Breast epithelium (tissue), 4 donors: ENCODE measurements at regions not wholly inside any gene's neighbourhood (a gene's known extent, or its start where the extent isn't known, plus 50 kb on each side); places are given as distances from the start of the nearest gene placed in this dataset.

Experiments used
- DNase-seq, 2 donors: peaks; one replicate each; pipeline ENCODE4 v3.0.0-alpha.2; 2019; ENCODE audit warnings: low spot score in 2 of 2
- H3K27ac ChIP-seq, 2 donors: fragments of 200-600 bp; sonication (generic) in 1 of 2; one replicate each; pipeline ENCODE4 v1.5.1; 2016 to 2019; ENCODE audit warnings: mild to moderate bottlenecking in 1 of 2
- H3K27me3 ChIP-seq, 2 donors: fragments of 200-600 bp; sonication (generic) in 1 of 2; one replicate each; pipeline versions ENCODE4 v1.5.1 to v1.6.0; 2017 to 2019; ENCODE audit warnings: control low read depth in 1 of 2, mild to moderate bottlenecking in 1 of 2
- H3K36me3 ChIP-seq: fragments of 200-600 bp; one replicate; pipeline ENCODE4 v1.5.1; 2019
- H3K4me1 ChIP-seq, 2 donors: fragments of 200-600 bp; sonication (generic); one replicate each; pipeline ENCODE4 v1.5.1; 2016 to 2019; ENCODE audit warnings: control low read depth in 1 of 2
- H3K4me3 ChIP-seq, 3 donors: fragments of 200-600 bp; sonication (generic); 1 replicate in 2 of 3; 2 replicates in 1 of 3; pipeline ENCODE4 v1.5.1; 2016 to 2019; ENCODE audit warnings: mild to moderate bottlenecking in 3 of 3, moderate library complexity in 2 of 3
- H3K9me3 ChIP-seq, 2 donors: fragments of 200-600 bp; sonication (generic) in 1 of 2; one replicate each; pipeline ENCODE4 v1.5.1; 2016 to 2019; ENCODE audit warnings: control low read depth in 1 of 2
- CTCF ChIP-seq, 3 donors: fragments of 450-650 bp; IDR thresholded peaks; one replicate each; pipeline ENCODE4 v1.5.1; 2016 to 2017; ENCODE audit warnings: antibody characterized with exemption in 3 of 3, mild to moderate bottlenecking in 3 of 3, moderate library complexity in 3 of 3
- POLR2A ChIP-seq: fragments of 450-650 bp; IDR thresholded peaks from one replicate; pipeline ENCODE4 v1.6.1; 2016; ENCODE audit warnings: antibody characterized with exemption, mild to moderate bottlenecking, moderate library complexity
- POLR2AphosphoS5 ChIP-seq, 3 donors: sonication (generic); formaldehyde crosslinking; IDR thresholded peaks; one replicate each; pipeline ENCODE4 v1.6.1; 2017; ENCODE audit warnings: antibody characterized with exemption in 3 of 3
- intact Hi-C: fragments of 100-400 bp; cut with DNase I; formaldehyde crosslinking; loops from one replicate; pipeline ENCODE4 v1.15.1; 2023; ENCODE audit warnings: low total_unique reads

- TF ChIP-seq POLR2AphosphoS5 (IDR thresholded peaks at IDR 0.05) (no peak), CTCF (IDR thresholded peaks at IDR 0.05) (no peak), POLR2A (no peak)
- Histone ChIP-seq H3K4me3 (no peak overlapping the region), H3K36me3 (no peaks in the 10 kb centered on the region), H3K9me3 (no peaks in the 10 kb centered on the region), H3K4me1 (no peaks in the 10 kb centered on the region), H3K27ac (no peak overlapping the region), H3K27me3 (no peaks in the 10 kb centered on the region)
- no peak for DNase-seq
- intact Hi-C loops, result no loop called here
Observed at GRCh38 chr3:94429517-94429916, 366.7 kb downstream of the NSUN3 start.

GRCh38 chr3:94431876-94432570, 369.2 kb downstream of the NSUN3 start:
- H3K27ac ChIP-seq, result no peak overlapping the region
- H3K4me1 ChIP-seq, result no peaks in the 10 kb centered on the region
- no peaks in the 10 kb centered on the region for H3K9me3 ChIP-seq
- TF ChIP-seq POLR2AphosphoS5 (IDR thresholded peaks at IDR 0.05), result no peak
- TF ChIP-seq CTCF (IDR thresholded peaks at IDR 0.05), result no peak
- no peak for TF ChIP-seq POLR2A
- intact Hi-C loops, result no loop called here
- H3K4me3 ChIP-seq, result no peak overlapping the region
- no peaks in the 10 kb centered on the region for H3K36me3 ChIP-seq
- DNase-seq, result no peak
- H3K27me3 ChIP-seq, result no peaks in the 10 kb centered on the region

- intact Hi-C loops, result no loop called here
- H3K4me1 ChIP-seq, result no peaks in the 10 kb centered on the region
- no peak overlapping the region for H3K4me3 ChIP-seq
- TF ChIP-seq CTCF (IDR thresholded peaks at IDR 0.05) (no peak), POLR2A (no peak), POLR2AphosphoS5 (IDR thresholded peaks at IDR 0.05) (no peak)
- no peaks in the 10 kb centered on the region for H3K27me3 ChIP-seq
- H3K36me3 ChIP-seq, result no peaks in the 10 kb centered on the region
- no peaks in the 10 kb centered on the region for H3K9me3 ChIP-seq
- DNase-seq, result no peak
- H3K27ac ChIP-seq, result no peak overlapping the region
Observed at GRCh38 chr3:94433811-94434210, 370.9 kb downstream of the NSUN3 start.

- Histone ChIP-seq H3K4me3 (no peak overlapping the region), H3K36me3 (no peaks in the 10 kb centered on the region), H3K9me3 (no peaks in the 10 kb centered on the region), H3K4me1 (no peaks in the 10 kb centered on the region), H3K27me3 (no peaks in the 10 kb centered on the region), H3K27ac (no peak overlapping the region)
- intact Hi-C loops, result no loop called here
- DNase-seq, result no peak
- TF ChIP-seq CTCF (IDR thresholded peaks at IDR 0.05), result no peak
- TF ChIP-seq POLR2AphosphoS5 (IDR thresholded peaks at IDR 0.05), result no peak
- no peak for TF ChIP-seq POLR2A
Observed at GRCh38 chr3:94440767-94441493, 378.1 kb downstream of the NSUN3 start.

- no peak overlapping the region for H3K4me3 ChIP-seq
- no peak for DNase-seq
- no peaks in the 10 kb centered on the region for H3K4me1 ChIP-seq
- H3K36me3 ChIP-seq, result no peaks in the 10 kb centered on the region
- no peaks in the 10 kb centered on the region for H3K9me3 ChIP-seq
- H3K27ac ChIP-seq, result no peak overlapping the region
- intact Hi-C loops, result no loop called here
- no peaks in the 10 kb centered on the region for H3K27me3 ChIP-seq
- TF ChIP-seq POLR2A, result no peak
- TF ChIP-seq CTCF (IDR thresholded peaks at IDR 0.05), result no peak
- TF ChIP-seq POLR2AphosphoS5 (IDR thresholded peaks at IDR 0.05), result no peak
Observed at GRCh38 chr3:94441494-94441847, 378.6 kb downstream of the NSUN3 start.
